ENCODE measurements at regions not wholly inside any gene's neighbourhood (a gene's known extent, or its start where the extent isn't known, plus 50 kb on each side); places are given as distances from the start of the nearest gene placed in this dataset.

DNA sequence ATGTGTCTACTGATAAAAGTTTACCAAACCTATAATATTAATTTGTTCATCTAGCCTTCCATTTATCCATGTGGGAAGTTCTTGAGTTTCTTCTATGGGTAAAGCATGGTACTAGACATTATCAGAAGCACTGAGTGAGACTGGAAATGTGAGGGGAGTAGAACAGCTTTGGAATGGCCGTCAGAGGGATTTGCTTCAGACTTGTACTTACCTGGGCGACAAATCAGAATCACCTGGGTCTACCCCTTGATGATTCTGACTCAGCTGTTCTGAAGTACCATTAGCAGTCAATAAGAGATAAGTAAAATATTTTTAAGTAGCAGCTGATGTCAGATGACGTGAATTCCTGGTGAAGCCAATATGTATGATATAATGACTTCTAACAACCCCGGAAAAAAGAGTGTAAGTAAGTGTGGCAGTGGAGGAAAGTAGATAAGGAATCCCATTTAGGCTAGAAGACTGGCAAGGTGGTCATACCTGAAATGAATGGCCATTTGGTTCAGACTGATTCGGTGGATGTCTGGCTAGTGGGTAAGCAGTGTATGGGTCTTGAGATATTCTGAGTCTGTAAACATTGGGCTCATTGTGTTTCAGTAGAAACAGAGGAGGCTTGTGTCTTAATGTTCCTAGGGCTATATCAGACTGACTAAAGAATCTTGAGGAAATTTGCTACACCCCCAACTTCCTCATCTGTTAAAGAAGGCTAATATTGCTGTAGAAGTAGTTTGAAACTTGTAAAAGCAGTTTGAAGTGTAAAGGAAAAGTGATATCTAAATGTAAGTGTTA lies 409.2 kb downstream of the NKX6-1 start:
- Histone ChIP-seq H3K9ac (ENCODE audit: low read length in 3 of 3) (no peak overlapping the region), H3K9me3 (ENCODE audit: control insufficient read depth in 2 of 3, insufficient read depth in 1 of 3, low read length in 3 of 3) (no peaks in the 10 kb centered on the region), H3K27me3 (ENCODE audit: control insufficient read depth, insufficient read depth, low read length) (no peaks in the 10 kb centered on the region), H3K27ac (ENCODE audit: low read depth in 2 of 2, low read length in 2 of 2) (no peak overlapping the region), H3K4me3 (ENCODE audit: low read length in 3 of 3) (no peak overlapping the region), H3K4me1 (ENCODE audit: control insufficient read depth in 2 of 3, insufficient read depth in 2 of 3, low read depth in 1 of 3, low read length in 3 of 3) (no peaks in the 10 kb centered on the region), H3K36me3 (ENCODE audit: control insufficient read depth in 2 of 3, insufficient read depth in 3 of 3, low read length in 3 of 3) (no peaks in the 10 kb centered on the region)
- no peak for TF ChIP-seq CTCF (IDR thresholded peaks at IDR 0.05; ENCODE audit: borderline replicate concordance, extremely low read depth, insufficient read depth)
- no peak for DNase-seq
- intact Hi-C loops (cut with DNase I): no loop called here
- no peak for FAIRE-seq

GRCh38 chr4:84085986-84086385 lies 413.1 kb downstream of the NKX6-1 start:
- no peak for TF ChIP-seq CTCF (IDR thresholded peaks at IDR 0.05; ENCODE audit: borderline replicate concordance, extremely low read depth, insufficient read depth)
- intact Hi-C loops (cut with DNase I): no loop called here
- Histone ChIP-seq H3K4me1 (ENCODE audit: control insufficient read depth in 2 of 3, insufficient read depth in 2 of 3, low read depth in 1 of 3, low read length in 3 of 3) (no peaks in the 10 kb centered on the region), H3K27me3 (ENCODE audit: control insufficient read depth, insufficient read depth, low read length) (no peaks in the 10 kb centered on the region), H3K9me3 (ENCODE audit: control insufficient read depth in 2 of 3, insufficient read depth in 1 of 3, low read length in 3 of 3) (no peaks in the 10 kb centered on the region), H3K4me3 (ENCODE audit: low read length in 3 of 3) (no peak overlapping the region), H3K36me3 (ENCODE audit: control insufficient read depth in 2 of 3, insufficient read depth in 3 of 3, low read length in 3 of 3) (no peaks in the 10 kb centered on the region), H3K9ac (ENCODE audit: low read length in 3 of 3) (no peak overlapping the region), H3K27ac (ENCODE audit: low read depth in 2 of 2, low read length in 2 of 2) (no peak overlapping the region)
- DNase-seq (no peak), FAIRE-seq (no peak)

- intact Hi-C loops (cut with DNase I): no loop called here
- no peaks in the 10 kb centered on the region for H3K36me3 ChIP-seq (ENCODE audit: control insufficient read depth in 2 of 3, insufficient read depth in 3 of 3, low read length in 3 of 3)
- no peak for FAIRE-seq
Observed at GRCh38 chr4:84070289-84070688, 428.8 kb downstream of the NKX6-1 start.

More at GRCh38 chr4:84070289-84070688, 428.8 kb downstream of the NKX6-1 start:
- no peak overlapping the region for H3K4me3 ChIP-seq (ENCODE audit: low read length in 3 of 3)
- no peaks in the 10 kb centered on the region for H3K9me3 ChIP-seq (ENCODE audit: control insufficient read depth in 2 of 3, insufficient read depth in 1 of 3, low read length in 3 of 3)
- no peaks in the 10 kb centered on the region for H3K27me3 ChIP-seq (ENCODE audit: control insufficient read depth, insufficient read depth, low read length)
- no peak overlapping the region for H3K9ac ChIP-seq (ENCODE audit: low read length in 3 of 3)
- H3K4me1 ChIP-seq (ENCODE audit: control insufficient read depth in 2 of 3, insufficient read depth in 2 of 3, low read depth in 1 of 3, low read length in 3 of 3): no peaks in the 10 kb centered on the region
- no peak for TF ChIP-seq CTCF (IDR thresholded peaks at IDR 0.05; ENCODE audit: borderline replicate concordance, extremely low read depth, insufficient read depth)
- peak in 4 of 5 donors; percentile 66 to 87 (median 80) for DNase-seq
- H3K27ac ChIP-seq (ENCODE audit: low read depth in 2 of 2, low read length in 2 of 2): no peak overlapping the region
